Neural cell (in vitro differentiated cells): ENCODE measurements at regions not wholly inside any gene's neighbourhood (a gene's known extent, or its start where the extent isn't known, plus 50 kb on each side); places are given as distances from the start of the nearest gene placed in this dataset.

Experiments used
- H2AFZ ChIP-seq: fragments of 200-600, 300-800 bp; sonication (generic), shearing (Covaris generic); 2 replicates; pipeline ENCODE4 v1.6.0; 2014; ENCODE audit warnings: low read depth, mild to moderate bottlenecking, antibody characterized with exemption, low read length, moderate library complexity
- H3F3A ChIP-seq: fragments of 200-600 bp; shearing (Covaris generic); 2 replicates; pipeline ENCODE4 v1.6.1; 2016; ENCODE audit warnings: mild to moderate bottlenecking, moderate library complexity, mixed read lengths, antibody characterized with exemption, low read length; ENCODE audit not compliant: insufficient read depth, poor library complexity, severe bottlenecking
- H3K27ac ChIP-seq: fragments of 200-600, 300-800 bp; sonication (generic), shearing (Covaris generic); 2 replicates; pipeline ENCODE4 v1.5.1; 2014; ENCODE audit warnings: mild to moderate bottlenecking, low read length, moderate library complexity
- H3K27me3 ChIP-seq: fragments of 300-800, 200-600 bp; sonication (generic), shearing (Covaris generic); 2 replicates; pipeline ENCODE4 v1.6.0; 2014; ENCODE audit warnings: mild to moderate bottlenecking, low read depth, low read length, moderate library complexity; ENCODE audit not compliant: insufficient read depth
- H3K36me3 ChIP-seq: fragments of 300-800, 200-600 bp; sonication (generic), shearing (Covaris generic); 2 replicates; pipeline ENCODE4 v1.5.1; 2014; ENCODE audit warnings: mild to moderate bottlenecking, antibody characterized with exemption, low read length, moderate library complexity; ENCODE audit not compliant: insufficient read depth
- H3K4me2 ChIP-seq: fragments of 300-800, 200-600 bp; sonication (generic), shearing (Covaris generic); 2 replicates; pipeline ENCODE4 v1.6.0; 2014; ENCODE audit warnings: mild to moderate bottlenecking, low read length
- H3K4me3 ChIP-seq: fragments of 300-800, 200-600 bp; sonication (generic), shearing (Covaris generic); 2 replicates; pipeline ENCODE4 v1.5.1; 2014; ENCODE audit warnings: mild to moderate bottlenecking, low read length, moderate library complexity
- H3K79me2 ChIP-seq: fragments of 200-600 bp; shearing (Covaris generic); replicated peaks from 2 replicates; pipeline ENCODE4 v1.6.0; 2014; ENCODE audit warnings: mild to moderate bottlenecking, low read length, moderate library complexity; ENCODE audit not compliant: insufficient read depth
- H3K9ac ChIP-seq: fragments of 300-800, 200-600 bp; sonication (generic), shearing (Covaris generic); 2 replicates; pipeline ENCODE4 v1.6.1; 2016; ENCODE audit warnings: mild to moderate bottlenecking, low read length, mixed read lengths
- H3K9me2 ChIP-seq: fragments of 200-600 bp; shearing (Covaris generic); 2 replicates; pipeline ENCODE4 v1.6.1; 2016; ENCODE audit warnings: mild to moderate bottlenecking, low read length, mixed read lengths; ENCODE audit not compliant: insufficient read depth
- H3K9me3 ChIP-seq: fragments of 200-600, 300-800 bp; sonication (generic), shearing (Covaris generic); 2 replicates; pipeline ENCODE4 v1.6.1; 2016; ENCODE audit warnings: mild to moderate bottlenecking, mixed run types, low read length, moderate library complexity, mixed read lengths
- H4K20me1 ChIP-seq: fragments of 200-600 bp; shearing (Covaris generic); 2 replicates; pipeline ENCODE4 v1.6.1; 2016; ENCODE audit warnings: mild to moderate bottlenecking, mixed run types; ENCODE audit not compliant: insufficient read depth
- EP300 ChIP-seq: fragments of 450-650 bp; conservative IDR thresholded peaks from 2 replicates; pipeline ENCODE4 v1.6.1; 2014; ENCODE audit warnings: antibody characterized with exemption, mild to moderate bottlenecking, moderate library complexity; ENCODE audit not compliant: poor library complexity, severe bottlenecking
- EZH2 ChIP-seq: fragments of 200-600, 300-800 bp; shearing (Covaris generic), sonication (generic); IDR thresholded peaks from 2 replicates; pipeline ENCODE4 v1.6.1; 2014; ENCODE audit warnings: antibody characterized with exemption, low read length, borderline replicate concordance, mild to moderate bottlenecking; ENCODE audit not compliant: insufficient read depth, poor library complexity, severe bottlenecking
- MXI1 ChIP-seq: fragments of 450-650 bp; conservative IDR thresholded peaks from 2 replicates; pipeline ENCODE4 v1.6.1; 2014; ENCODE audit warnings: antibody characterized with exemption, mild to moderate bottlenecking; ENCODE audit not compliant: poor library complexity, severe bottlenecking
- POLR2AphosphoS5 ChIP-seq: IDR thresholded peaks from 2 replicates; pipeline ENCODE4 v1.6.1; 2012
- RAD21 ChIP-seq: fragments of 450-650 bp; conservative IDR thresholded peaks from 2 replicates; pipeline ENCODE4 v1.6.1; 2014; ENCODE audit warnings: antibody characterized with exemption, mild to moderate bottlenecking, moderate library complexity
- SMC3 ChIP-seq: fragments of 450-650 bp; conservative IDR thresholded peaks from 2 replicates; pipeline ENCODE4 v1.6.1; 2014; ENCODE audit warnings: antibody characterized with exemption, mild to moderate bottlenecking, moderate library complexity; ENCODE audit not compliant: poor library complexity
- TAF1 ChIP-seq: IDR thresholded peaks from 2 replicates; pipeline ENCODE4 v1.6.1; 2012; ENCODE audit warnings: low read depth
- TF ChIP-seq, protein P1 (sequence below): fragments of 450-650 bp; IDR thresholded peaks from 2 replicates; pipeline ENCODE4 v1.5.1; 2014; ENCODE audit warnings: antibody characterized with exemption, mild to moderate bottlenecking, moderate library complexity; ENCODE audit not compliant: poor library complexity, severe bottlenecking
- TF ChIP-seq, protein P2 (sequence below): IDR thresholded peaks from 2 replicates; pipeline ENCODE4 v1.6.1; 2012; ENCODE audit warnings: borderline replicate concordance

DNA sequence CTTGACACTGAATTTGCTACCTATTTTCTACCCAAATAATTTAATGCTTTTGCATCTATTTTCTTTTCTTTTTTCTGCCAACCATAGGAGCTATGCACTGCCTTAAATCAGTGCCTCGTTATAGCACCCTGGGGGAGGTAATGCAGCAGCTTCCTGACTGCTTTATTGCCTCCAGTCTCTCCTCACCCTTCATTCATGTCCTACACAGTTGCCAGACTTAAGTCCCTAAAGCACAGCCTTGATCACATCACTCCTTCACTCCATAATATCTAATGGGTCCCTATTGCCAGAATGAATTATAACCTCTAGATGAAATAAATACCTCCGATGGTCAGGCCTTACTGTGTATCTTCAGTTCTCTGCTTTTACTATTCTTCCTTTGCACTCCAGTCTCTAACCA is 211.2 kb upstream of the GLRA1 start:
- Histone ChIP-seq H3K4me2 (no peak overlapping the region), H3K9me3 (no peaks in the 10 kb centered on the region), H2AFZ (no peak overlapping the region), H3K27me3 (no peaks in the 10 kb centered on the region), H3K27ac (no peak overlapping the region), H3K9ac (no peak overlapping the region), H3K9me2 (no peaks in the 10 kb centered on the region), H3F3A (no peaks in the 10 kb centered on the region), H4K20me1 (no peaks in the 10 kb centered on the region), H3K36me3 (no peaks in the 10 kb centered on the region), H3K4me3 (no peak overlapping the region), H3K79me2 (no peaks in the 10 kb centered on the region)
- TF ChIP-seq, protein P1, sequence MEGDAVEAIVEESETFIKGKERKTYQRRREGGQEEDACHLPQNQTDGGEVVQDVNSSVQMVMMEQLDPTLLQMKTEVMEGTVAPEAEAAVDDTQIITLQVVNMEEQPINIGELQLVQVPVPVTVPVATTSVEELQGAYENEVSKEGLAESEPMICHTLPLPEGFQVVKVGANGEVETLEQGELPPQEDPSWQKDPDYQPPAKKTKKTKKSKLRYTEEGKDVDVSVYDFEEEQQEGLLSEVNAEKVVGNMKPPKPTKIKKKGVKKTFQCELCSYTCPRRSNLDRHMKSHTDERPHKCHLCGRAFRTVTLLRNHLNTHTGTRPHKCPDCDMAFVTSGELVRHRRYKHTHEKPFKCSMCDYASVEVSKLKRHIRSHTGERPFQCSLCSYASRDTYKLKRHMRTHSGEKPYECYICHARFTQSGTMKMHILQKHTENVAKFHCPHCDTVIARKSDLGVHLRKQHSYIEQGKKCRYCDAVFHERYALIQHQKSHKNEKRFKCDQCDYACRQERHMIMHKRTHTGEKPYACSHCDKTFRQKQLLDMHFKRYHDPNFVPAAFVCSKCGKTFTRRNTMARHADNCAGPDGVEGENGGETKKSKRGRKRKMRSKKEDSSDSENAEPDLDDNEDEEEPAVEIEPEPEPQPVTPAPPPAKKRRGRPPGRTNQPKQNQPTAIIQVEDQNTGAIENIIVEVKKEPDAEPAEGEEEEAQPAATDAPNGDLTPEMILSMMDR, result no peak
- TF ChIP-seq EZH2 (no peak), POLR2AphosphoS5 (no peak), EP300 (no peak), SMC3 (no peak), MXI1 (no peak), RAD21 (no peak), TAF1 (no peak)
- TF ChIP-seq, protein P2, sequence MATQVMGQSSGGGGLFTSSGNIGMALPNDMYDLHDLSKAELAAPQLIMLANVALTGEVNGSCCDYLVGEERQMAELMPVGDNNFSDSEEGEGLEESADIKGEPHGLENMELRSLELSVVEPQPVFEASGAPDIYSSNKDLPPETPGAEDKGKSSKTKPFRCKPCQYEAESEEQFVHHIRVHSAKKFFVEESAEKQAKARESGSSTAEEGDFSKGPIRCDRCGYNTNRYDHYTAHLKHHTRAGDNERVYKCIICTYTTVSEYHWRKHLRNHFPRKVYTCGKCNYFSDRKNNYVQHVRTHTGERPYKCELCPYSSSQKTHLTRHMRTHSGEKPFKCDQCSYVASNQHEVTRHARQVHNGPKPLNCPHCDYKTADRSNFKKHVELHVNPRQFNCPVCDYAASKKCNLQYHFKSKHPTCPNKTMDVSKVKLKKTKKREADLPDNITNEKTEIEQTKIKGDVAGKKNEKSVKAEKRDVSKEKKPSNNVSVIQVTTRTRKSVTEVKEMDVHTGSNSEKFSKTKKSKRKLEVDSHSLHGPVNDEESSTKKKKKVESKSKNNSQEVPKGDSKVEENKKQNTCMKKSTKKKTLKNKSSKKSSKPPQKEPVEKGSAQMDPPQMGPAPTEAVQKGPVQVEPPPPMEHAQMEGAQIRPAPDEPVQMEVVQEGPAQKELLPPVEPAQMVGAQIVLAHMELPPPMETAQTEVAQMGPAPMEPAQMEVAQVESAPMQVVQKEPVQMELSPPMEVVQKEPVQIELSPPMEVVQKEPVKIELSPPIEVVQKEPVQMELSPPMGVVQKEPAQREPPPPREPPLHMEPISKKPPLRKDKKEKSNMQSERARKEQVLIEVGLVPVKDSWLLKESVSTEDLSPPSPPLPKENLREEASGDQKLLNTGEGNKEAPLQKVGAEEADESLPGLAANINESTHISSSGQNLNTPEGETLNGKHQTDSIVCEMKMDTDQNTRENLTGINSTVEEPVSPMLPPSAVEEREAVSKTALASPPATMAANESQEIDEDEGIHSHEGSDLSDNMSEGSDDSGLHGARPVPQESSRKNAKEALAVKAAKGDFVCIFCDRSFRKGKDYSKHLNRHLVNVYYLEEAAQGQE, result no peak

DNA sequence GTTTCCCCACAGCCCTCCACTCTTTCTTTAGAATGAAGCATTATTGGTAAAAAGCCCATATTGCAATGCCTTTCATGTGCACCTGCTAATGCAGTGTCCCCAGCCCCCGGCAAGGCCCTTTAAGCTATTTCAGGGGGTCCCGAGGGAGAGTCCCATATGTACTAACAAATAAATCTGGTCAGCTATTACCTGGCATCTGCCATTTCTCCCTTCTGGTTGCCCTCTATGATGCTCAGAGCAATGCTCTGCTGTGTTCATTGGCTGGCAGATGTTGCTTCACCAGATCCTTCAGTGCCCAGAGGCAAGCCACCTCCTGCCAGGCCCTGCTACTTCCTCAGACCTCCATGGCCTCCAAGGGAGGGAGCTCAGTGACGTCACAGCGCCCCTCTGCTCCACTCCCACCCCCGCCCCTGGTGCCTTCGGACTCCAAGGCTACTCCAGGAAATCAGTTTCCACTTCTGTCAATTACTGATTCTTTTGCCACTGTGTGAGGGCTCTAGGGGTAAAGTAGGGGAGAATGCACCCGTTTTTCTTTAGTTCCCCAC is 201.1 kb upstream of the GLRA1 start:
- no peaks in the 10 kb centered on the region for H3K9me2 ChIP-seq
- no peak overlapping the region for H2AFZ ChIP-seq
- TF ChIP-seq RAD21 (no peak), EZH2 (no peak), EP300 (no peak), SMC3 (no peak), TAF1 (no peak), MXI1 (no peak), POLR2AphosphoS5 (no peak)
- TF ChIP-seq, protein P1, result no peak
- TF ChIP-seq, protein P2, result no peak
- no peak overlapping the region for H3K27ac ChIP-seq
- no peaks in the 10 kb centered on the region for H3K27me3 ChIP-seq
- H3K9ac ChIP-seq, result no peak overlapping the region
- H3K4me3 ChIP-seq, result no peak overlapping the region
- H3K79me2 ChIP-seq, result no peaks in the 10 kb centered on the region
- no peaks in the 10 kb centered on the region for H3K36me3 ChIP-seq
- no peak overlapping the region for H3K4me2 ChIP-seq
- no peaks in the 10 kb centered on the region for H3K9me3 ChIP-seq
- H3F3A ChIP-seq, result no peaks in the 10 kb centered on the region
- H4K20me1 ChIP-seq, result no peaks in the 10 kb centered on the region
